ENCODE measurements at regions not wholly inside any gene's neighbourhood (a gene's known extent, or its start where the extent isn't known, plus 50 kb on each side); places are given as distances from the start of the nearest gene placed in this dataset.

DNA sequence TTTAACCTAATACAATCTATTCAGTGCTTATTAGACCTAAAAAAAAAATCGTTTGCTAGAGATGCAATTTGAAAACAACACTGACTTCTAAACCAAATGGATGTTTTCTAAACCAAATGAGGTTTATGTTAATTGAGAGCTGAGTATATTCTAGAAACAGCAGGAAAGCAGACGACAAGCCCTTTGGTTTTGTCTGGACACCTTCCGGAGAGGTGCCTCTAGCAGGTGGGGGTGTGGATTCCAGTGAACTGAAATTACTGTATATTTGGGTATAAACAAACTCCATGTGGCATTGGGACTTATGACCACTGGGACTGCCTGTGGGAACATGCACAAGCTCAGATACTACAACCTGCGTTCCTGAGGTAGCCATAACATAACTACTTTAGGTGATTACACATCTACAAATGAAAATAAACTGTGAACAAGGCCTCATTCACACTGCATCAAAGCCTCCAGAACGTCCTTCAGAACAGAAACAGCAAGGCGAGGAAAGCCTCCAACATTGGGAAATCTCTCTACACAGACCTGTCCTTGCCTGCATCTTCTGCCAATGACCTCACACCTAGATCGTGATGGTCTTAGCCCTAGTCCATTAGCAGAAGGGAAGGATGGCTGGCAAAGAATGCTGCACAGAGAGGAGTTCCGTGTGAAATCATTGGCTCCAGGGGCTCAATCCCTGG lies 206.8 kb upstream of the FOXQ1 start:
- no peak overlapping the region for H3K27ac ChIP-seq
- peaks cover 0 to 7% (median 0%) of the 10 kb centered on the region in 4 donors for H3K9me3 ChIP-seq
- no peak for TF ChIP-seq EP300 (IDR thresholded peaks at IDR 0.05)
- no peak for TF ChIP-seq POLR2A (IDR thresholded peaks at IDR 0.05)
- TF ChIP-seq, protein P1, sequence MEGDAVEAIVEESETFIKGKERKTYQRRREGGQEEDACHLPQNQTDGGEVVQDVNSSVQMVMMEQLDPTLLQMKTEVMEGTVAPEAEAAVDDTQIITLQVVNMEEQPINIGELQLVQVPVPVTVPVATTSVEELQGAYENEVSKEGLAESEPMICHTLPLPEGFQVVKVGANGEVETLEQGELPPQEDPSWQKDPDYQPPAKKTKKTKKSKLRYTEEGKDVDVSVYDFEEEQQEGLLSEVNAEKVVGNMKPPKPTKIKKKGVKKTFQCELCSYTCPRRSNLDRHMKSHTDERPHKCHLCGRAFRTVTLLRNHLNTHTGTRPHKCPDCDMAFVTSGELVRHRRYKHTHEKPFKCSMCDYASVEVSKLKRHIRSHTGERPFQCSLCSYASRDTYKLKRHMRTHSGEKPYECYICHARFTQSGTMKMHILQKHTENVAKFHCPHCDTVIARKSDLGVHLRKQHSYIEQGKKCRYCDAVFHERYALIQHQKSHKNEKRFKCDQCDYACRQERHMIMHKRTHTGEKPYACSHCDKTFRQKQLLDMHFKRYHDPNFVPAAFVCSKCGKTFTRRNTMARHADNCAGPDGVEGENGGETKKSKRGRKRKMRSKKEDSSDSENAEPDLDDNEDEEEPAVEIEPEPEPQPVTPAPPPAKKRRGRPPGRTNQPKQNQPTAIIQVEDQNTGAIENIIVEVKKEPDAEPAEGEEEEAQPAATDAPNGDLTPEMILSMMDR (IDR thresholded peaks at IDR 0.05) = no peak
- no peaks in the 10 kb centered on the region for H3K4me1 ChIP-seq
- WGBS, 2 donors = 54 to 62% methylated on average over 8 of the region's 8 CpGs
- no peak overlapping the region for H3K4me3 ChIP-seq
- no peaks in the 10 kb centered on the region for H3K36me3 ChIP-seq
- DNase-seq (ENCODE audit: low spot score in 2 of 2) = no peak
- H3K27me3 ChIP-seq = no peaks in the 10 kb centered on the region

DNA sequence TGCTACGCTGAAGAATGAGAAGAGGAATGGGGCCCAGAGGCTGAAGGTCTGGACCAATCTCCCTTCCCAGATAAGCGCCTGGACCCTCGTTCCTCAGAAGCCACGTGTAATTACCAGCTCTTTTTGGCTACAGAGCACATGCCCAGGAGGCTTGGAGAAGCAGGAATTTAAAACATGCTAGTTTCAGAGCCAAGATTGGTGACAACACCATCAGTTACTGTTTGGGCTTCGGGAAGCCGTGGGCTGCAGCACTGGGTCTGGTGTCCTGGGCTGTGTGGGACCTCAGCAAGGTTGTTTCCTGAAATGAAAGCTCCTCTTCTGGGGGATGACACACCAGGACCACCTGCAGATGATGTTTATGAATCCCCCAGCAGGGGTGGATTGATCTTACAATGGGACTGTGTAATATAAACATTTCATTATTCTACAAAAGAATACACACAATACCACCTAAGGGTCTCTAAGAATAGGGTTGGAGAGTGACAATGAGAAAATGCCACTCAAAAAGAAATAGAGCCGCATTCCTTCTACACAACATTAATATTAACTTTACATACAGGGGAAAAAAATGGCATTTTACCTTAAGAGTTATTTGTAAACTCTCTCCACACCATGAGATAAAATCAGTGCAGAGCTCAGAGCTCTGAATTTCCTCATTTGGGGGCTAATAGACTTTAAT lies 207.8 kb upstream of the FOXQ1 start:
- H3K4me1 ChIP-seq = no peaks in the 10 kb centered on the region
- WGBS, 2 donors = 43 to 46% methylated on average over 7 of the region's 7 CpGs
- no peak overlapping the region for H3K27ac ChIP-seq
- H3K4me3 ChIP-seq = no peak overlapping the region
- peaks cover 0 to 7% (median 0%) of the 10 kb centered on the region in 4 donors for H3K9me3 ChIP-seq
- no peaks in the 10 kb centered on the region for H3K36me3 ChIP-seq
- TF ChIP-seq POLR2A (IDR thresholded peaks at IDR 0.05) (no peak), EP300 (IDR thresholded peaks at IDR 0.05) (no peak)
- TF ChIP-seq, protein P1 (IDR thresholded peaks at IDR 0.05) = no peak
- no peak for DNase-seq (ENCODE audit: low spot score in 2 of 2)
- H3K27me3 ChIP-seq = no peaks in the 10 kb centered on the region

DNA sequence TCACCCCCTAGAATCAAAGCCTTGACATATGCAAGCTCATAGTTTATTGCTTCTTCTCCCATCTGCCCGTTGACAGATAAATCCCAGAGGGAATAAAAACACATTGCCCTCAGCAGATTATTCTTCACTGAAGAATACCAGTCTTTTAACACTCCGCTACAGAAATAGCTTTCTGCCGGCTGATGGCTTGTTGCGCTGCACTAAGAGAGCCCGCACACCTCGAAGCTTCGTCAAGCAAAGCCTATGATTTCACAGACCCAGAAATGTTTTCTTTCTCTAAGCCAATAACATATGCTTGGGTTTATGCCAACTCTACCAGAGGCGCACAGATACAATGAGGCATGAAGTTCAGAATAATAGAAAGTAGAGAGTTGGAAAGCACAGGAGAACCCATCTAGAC lies 208.9 kb upstream of the FOXQ1 start:
- Histone ChIP-seq H3K4me1 (no peaks in the 10 kb centered on the region), H3K4me3 (no peak overlapping the region), H3K27me3 (no peaks in the 10 kb centered on the region), H3K27ac (no peak overlapping the region), H3K36me3 (no peaks in the 10 kb centered on the region), H3K9me3 (peaks cover 0 to 7% (median 0%) of the 10 kb centered on the region in 4 donors)
- WGBS, 2 donors = 79 to 83% methylated on average over 8 of the region's 8 CpGs
- no peak for DNase-seq (ENCODE audit: low spot score in 2 of 2)
- TF ChIP-seq, protein P1 (IDR thresholded peaks at IDR 0.05) = no peak
- TF ChIP-seq POLR2A (IDR thresholded peaks at IDR 0.05) (no peak), EP300 (IDR thresholded peaks at IDR 0.05) (no peak)

DNA sequence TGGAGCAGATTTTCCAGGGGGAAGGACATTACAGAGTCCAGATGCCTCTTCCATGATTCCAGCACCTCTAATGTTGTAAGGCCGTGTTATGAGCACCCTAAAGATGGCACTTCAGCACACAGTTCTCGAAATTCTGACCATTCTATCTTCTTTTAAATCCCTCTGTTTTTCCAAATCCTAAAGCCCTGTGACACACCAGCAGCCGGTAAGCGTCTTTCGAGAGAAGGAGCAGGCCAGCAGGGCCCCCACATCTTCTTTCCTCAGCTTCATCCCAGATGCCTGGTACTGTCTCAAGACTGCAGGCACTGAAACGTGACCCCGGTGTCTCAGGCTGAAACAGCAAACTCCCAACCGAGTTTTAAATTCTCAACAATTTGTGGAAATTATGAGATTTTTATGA lies 211.6 kb upstream of the FOXQ1 start:
- no peak overlapping the region for H3K4me3 ChIP-seq
- 74 to 80% methylated on average over 8 of the region's 8 CpGs for WGBS, 2 donors
- H3K36me3 ChIP-seq = no peaks in the 10 kb centered on the region
- H3K27ac ChIP-seq = no peak overlapping the region
- peaks cover 0 to 3% (median 0%) of the 10 kb centered on the region in 4 donors for H3K9me3 ChIP-seq
- DNase-seq (ENCODE audit: low spot score in 2 of 2) = no peak
- no peak for TF ChIP-seq POLR2A (IDR thresholded peaks at IDR 0.05)
- TF ChIP-seq, protein P1 (IDR thresholded peaks at IDR 0.05) = no peak
- TF ChIP-seq EP300 (IDR thresholded peaks at IDR 0.05) = no peak
- H3K4me1 ChIP-seq = no peaks in the 10 kb centered on the region
- no peaks in the 10 kb centered on the region for H3K27me3 ChIP-seq

DNA sequence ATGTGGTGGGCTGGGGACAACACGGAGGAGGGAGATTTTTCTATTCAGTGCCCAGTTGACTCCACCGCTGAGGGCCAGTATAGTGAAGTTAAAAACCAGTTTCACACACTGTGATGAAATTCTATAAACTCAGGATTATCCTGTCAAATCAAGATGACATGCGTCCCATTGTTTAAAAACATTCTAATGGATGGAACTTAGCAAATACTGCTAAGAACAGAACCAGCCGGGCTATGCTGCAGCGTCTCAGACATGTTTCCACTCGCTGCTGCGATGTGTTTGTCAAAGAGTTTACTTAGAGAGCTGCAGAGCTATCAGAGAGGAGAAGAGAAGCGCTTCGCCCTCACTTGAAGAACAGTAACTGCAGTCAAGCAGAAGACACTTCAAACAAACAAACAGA lies 212.6 kb upstream of the FOXQ1 start:
- H3K4me1 ChIP-seq = no peaks in the 10 kb centered on the region
- no peak for DNase-seq (ENCODE audit: low spot score in 2 of 2)
- no peaks in the 10 kb centered on the region for H3K27me3 ChIP-seq
- H3K27ac ChIP-seq = no peak overlapping the region
- TF ChIP-seq POLR2A (IDR thresholded peaks at IDR 0.05) (no peak), EP300 (IDR thresholded peaks at IDR 0.05) (no peak)
- TF ChIP-seq, protein P1 (IDR thresholded peaks at IDR 0.05) = no peak
- WGBS, 2 donors = 85 to 93% methylated on average over 9 of the region's 9 CpGs
- peaks cover 0 to 3% (median 0%) of the 10 kb centered on the region in 4 donors for H3K9me3 ChIP-seq
- H3K36me3 ChIP-seq = no peaks in the 10 kb centered on the region
- no peak overlapping the region for H3K4me3 ChIP-seq

Measured in tibial nerve (tissue), 4 donors.